Subcutaneous abdominal adipose tissue (tissue), 5 donors: ENCODE measurements at regions not wholly inside any gene's neighbourhood (a gene's known extent, or its start where the extent isn't known, plus 50 kb on each side); places are given as distances from the start of the nearest gene placed in this dataset.

Experiments used
- H3K27ac ChIP-seq: one replicate; pipeline ENCODE4 v1.7.0; 2013; ENCODE audit warnings: low read depth, mild to moderate bottlenecking, inconsistent platforms, low read length, moderate library complexity
- H3K27me3 ChIP-seq, 5 donors: one replicate each; pipeline ENCODE4 v1.7.0; 2013; ENCODE audit warnings: low read length in 5 of 5, inconsistent platforms in 1 of 5; ENCODE audit not compliant: control insufficient read depth in 5 of 5, insufficient read depth in 4 of 5
- H3K36me3 ChIP-seq, 5 donors: one replicate each; pipeline ENCODE4 v1.7.0; 2013; ENCODE audit warnings: low read length in 5 of 5; ENCODE audit not compliant: control insufficient read depth in 5 of 5, insufficient read depth in 5 of 5
- H3K4me1 ChIP-seq, 5 donors: one replicate each; pipeline ENCODE4 v1.7.0; 2013; ENCODE audit warnings: low read length in 5 of 5, mild to moderate bottlenecking in 3 of 5, moderate library complexity in 1 of 5; ENCODE audit not compliant: control insufficient read depth in 5 of 5, insufficient read depth in 5 of 5
- H3K4me3 ChIP-seq, 5 donors: one replicate each; pipeline ENCODE4 v1.7.0; 2013; ENCODE audit warnings: low read length in 5 of 5, low read depth in 1 of 5
- H3K9ac ChIP-seq, 5 donors: one replicate each; pipeline ENCODE4 v1.7.0; 2013; ENCODE audit warnings: low read length in 5 of 5, mild to moderate bottlenecking in 4 of 5, moderate library complexity in 3 of 5
- H3K9me3 ChIP-seq, 5 donors: one replicate each; pipeline ENCODE4 v1.7.0; 2013; ENCODE audit warnings: low read length in 5 of 5; ENCODE audit not compliant: control insufficient read depth in 5 of 5
- donor health status: healthy.
- donor health status: healthy.
- donor health status: healthy.
- donor health status: healthy.
- donor health status: healthy.

GRCh38 chr9:28941856-28942255 is 1368.6 kb upstream of the C9orf72 start:
- no peaks in the 10 kb centered on the region for H3K36me3 ChIP-seq
- H3K4me1 ChIP-seq, result no peaks in the 10 kb centered on the region
- no peak overlapping the region for H3K9ac ChIP-seq
- H3K9me3 ChIP-seq, result no peaks in the 10 kb centered on the region
- no peak overlapping the region for H3K4me3 ChIP-seq
- no peak overlapping the region for H3K27ac ChIP-seq
- no peaks in the 10 kb centered on the region for H3K27me3 ChIP-seq

- no peak overlapping the region for H3K9ac ChIP-seq
- no peak overlapping the region for H3K4me3 ChIP-seq
- no peaks in the 10 kb centered on the region for H3K36me3 ChIP-seq
- H3K27me3 ChIP-seq, result no peaks in the 10 kb centered on the region
- H3K27ac ChIP-seq, result no peak overlapping the region
- H3K4me1 ChIP-seq, result no peaks in the 10 kb centered on the region
- no peaks in the 10 kb centered on the region for H3K9me3 ChIP-seq
Observed at GRCh38 chr9:28942941-28943340, 1369.7 kb upstream of the C9orf72 start.

GRCh38 chr9:28946648-28947047 is 1373.4 kb upstream of the C9orf72 start:
- Histone ChIP-seq H3K9me3 (peaks cover 0 to 5% (median 0%) of the 10 kb centered on the region in 5 donors), H3K27me3 (no peaks in the 10 kb centered on the region), H3K4me3 (no peak overlapping the region), H3K9ac (no peak overlapping the region), H3K36me3 (no peaks in the 10 kb centered on the region), H3K4me1 (no peaks in the 10 kb centered on the region), H3K27ac (no peak overlapping the region)

GRCh38 chr9:28951945-28952344 is 1378.7 kb upstream of the C9orf72 start:
- Histone ChIP-seq H3K36me3 (no peaks in the 10 kb centered on the region), H3K27me3 (no peaks in the 10 kb centered on the region), H3K27ac (no peak overlapping the region), H3K4me3 (no peak overlapping the region), H3K9me3 (peaks cover 0 to 5% (median 0%) of the 10 kb centered on the region in 5 donors), H3K4me1 (no peaks in the 10 kb centered on the region), H3K9ac (no peak overlapping the region)

GRCh38 chr9:28956116-28956880 is 1383.0 kb upstream of the C9orf72 start:
- Histone ChIP-seq H3K27ac (no peak overlapping the region), H3K36me3 (no peaks in the 10 kb centered on the region), H3K4me3 (no peak overlapping the region), H3K4me1 (no peaks in the 10 kb centered on the region), H3K9ac (no peak overlapping the region), H3K27me3 (no peaks in the 10 kb centered on the region), H3K9me3 (no peaks in the 10 kb centered on the region)

- Histone ChIP-seq H3K27me3 (no peaks in the 10 kb centered on the region), H3K36me3 (no peaks in the 10 kb centered on the region), H3K4me1 (no peaks in the 10 kb centered on the region), H3K4me3 (no peak overlapping the region), H3K27ac (no peak overlapping the region), H3K9me3 (no peaks in the 10 kb centered on the region), H3K9ac (no peak overlapping the region)
Observed at GRCh38 chr9:28960602-28961001, 1387.3 kb upstream of the C9orf72 start.

GRCh38 chr9:28961623-28962022 is 1388.3 kb upstream of the C9orf72 start:
- H3K9me3 ChIP-seq, result no peaks in the 10 kb centered on the region
- H3K36me3 ChIP-seq, result no peaks in the 10 kb centered on the region
- no peak overlapping the region for H3K9ac ChIP-seq
- no peak overlapping the region for H3K27ac ChIP-seq
- H3K4me3 ChIP-seq, result no peak overlapping the region
- H3K4me1 ChIP-seq, result no peaks in the 10 kb centered on the region
- no peaks in the 10 kb centered on the region for H3K27me3 ChIP-seq

GRCh38 chr9:28967226-28967625 is 1393.9 kb upstream of the C9orf72 start:
- no peaks in the 10 kb centered on the region for H3K36me3 ChIP-seq
- H3K4me1 ChIP-seq, result no peaks in the 10 kb centered on the region
- H3K4me3 ChIP-seq, result no peak overlapping the region
- no peak overlapping the region for H3K9ac ChIP-seq
- H3K27ac ChIP-seq, result no peak overlapping the region
- H3K27me3 ChIP-seq, result no peaks in the 10 kb centered on the region
- peaks cover 0 to 2% (median 0%) of the 10 kb centered on the region in 5 donors for H3K9me3 ChIP-seq

- Histone ChIP-seq H3K9me3 (peaks cover 0 to 3% (median 0%) of the 10 kb centered on the region in 5 donors), H3K9ac (no peak overlapping the region), H3K4me3 (no peak overlapping the region), H3K4me1 (no peaks in the 10 kb centered on the region), H3K27ac (no peak overlapping the region), H3K36me3 (no peaks in the 10 kb centered on the region), H3K27me3 (no peaks in the 10 kb centered on the region)
Observed at GRCh38 chr9:28970241-28970654, 1397.0 kb upstream of the C9orf72 start.

GRCh38 chr9:28971881-28972280 is 1398.6 kb upstream of the C9orf72 start:
- Histone ChIP-seq H3K27ac (no peak overlapping the region), H3K9ac (no peak overlapping the region), H3K4me3 (no peak overlapping the region), H3K4me1 (no peaks in the 10 kb centered on the region), H3K27me3 (no peaks in the 10 kb centered on the region), H3K36me3 (no peaks in the 10 kb centered on the region), H3K9me3 (peaks cover 0 to 3% (median 0%) of the 10 kb centered on the region in 5 donors)
